ENCODE measurements at regions not wholly inside any gene's neighbourhood (a gene's known extent, or its start where the extent isn't known, plus 50 kb on each side); places are given as distances from the start of the nearest gene placed in this dataset.

GRCh38 chr2:21281791-21282514 lies 158.2 kb downstream of the TDRD15 start:
- DNase-seq (ENCODE audit: low read depth in 2 of 2) = no peak
- TF ChIP-seq EZH2 (IDR thresholded peaks at IDR 0.05; ENCODE audit: low read length, missing control alignments) = no peak
- TF ChIP-seq CTCF (conservative IDR thresholded peaks at IDR 0.05 in 1 of 2, IDR thresholded peaks at IDR 0.05 in 1 of 2; ENCODE audit: low read depth in 1 of 2, low read length in 2 of 2) = no peak
- Histone ChIP-seq H3K9ac (ENCODE audit: insufficient read depth, low read length) (no peak overlapping the region), H3K9me3 (ENCODE audit: control insufficient read depth, insufficient read depth, low read depth, low read length) (no peaks in the 10 kb centered on the region), H3K36me3 (ENCODE audit: control insufficient read depth, insufficient read depth, low read length) (no peaks in the 10 kb centered on the region), H3K4me3 (replicated peaks in 1 of 4; ENCODE audit: control extremely low read depth in 1 of 4, insufficient read depth in 1 of 4, low read depth in 3 of 4, low read length in 4 of 4) (no peak overlapping the region), H3K27ac (ENCODE audit: insufficient read depth, low read length) (no peak overlapping the region), H4K20me1 (ENCODE audit: control insufficient read depth, extremely low read depth, insufficient read depth, low read length) (no peaks in the 10 kb centered on the region), H3K27me3 (ENCODE audit: control insufficient read depth, insufficient read depth, low read length) (no peaks in the 10 kb centered on the region), H3K4me1 (ENCODE audit: control insufficient read depth, extremely low read depth, insufficient read depth, low read length) (no peaks in the 10 kb centered on the region), H3K4me2 (ENCODE audit: extremely low read depth, insufficient read depth, low read length) (no peak overlapping the region), H2AFZ (ENCODE audit: low read length) (no peak overlapping the region), H3K79me2 (ENCODE audit: control insufficient read depth, insufficient read depth, low read length) (no peaks in the 10 kb centered on the region)

- H3K4me1 ChIP-seq (ENCODE audit: control insufficient read depth, extremely low read depth, insufficient read depth, low read length) = no peaks in the 10 kb centered on the region
- H3K27ac ChIP-seq (ENCODE audit: insufficient read depth, low read length) = no peak overlapping the region
- no peaks in the 10 kb centered on the region for H4K20me1 ChIP-seq (ENCODE audit: control insufficient read depth, extremely low read depth, insufficient read depth, low read length)
- no peak for DNase-seq (ENCODE audit: low read depth in 2 of 2)
- no peak overlapping the region for H3K9ac ChIP-seq (ENCODE audit: insufficient read depth, low read length)
- no peak overlapping the region for H3K4me2 ChIP-seq (ENCODE audit: extremely low read depth, insufficient read depth, low read length)
- no peaks in the 10 kb centered on the region for H3K79me2 ChIP-seq (ENCODE audit: control insufficient read depth, insufficient read depth, low read length)
- H3K27me3 ChIP-seq (ENCODE audit: control insufficient read depth, insufficient read depth, low read length) = no peaks in the 10 kb centered on the region
- H3K36me3 ChIP-seq (ENCODE audit: control insufficient read depth, insufficient read depth, low read length) = no peaks in the 10 kb centered on the region
- no peak overlapping the region for H3K4me3 ChIP-seq (replicated peaks in 1 of 4; ENCODE audit: control extremely low read depth in 1 of 4, insufficient read depth in 1 of 4, low read depth in 3 of 4, low read length in 4 of 4)
- H3K9me3 ChIP-seq (ENCODE audit: control insufficient read depth, insufficient read depth, low read depth, low read length) = no peaks in the 10 kb centered on the region
- no peak for TF ChIP-seq CTCF (conservative IDR thresholded peaks at IDR 0.05 in 1 of 2, IDR thresholded peaks at IDR 0.05 in 1 of 2; ENCODE audit: low read depth in 1 of 2, low read length in 2 of 2)
- no peak for TF ChIP-seq EZH2 (IDR thresholded peaks at IDR 0.05; ENCODE audit: low read length, missing control alignments)
- no peak overlapping the region for H2AFZ ChIP-seq (ENCODE audit: low read length)
These were observed 158.7 kb downstream of the TDRD15 start for GRCh38 chr2:21282515-21282898.

GRCh38 chr2:21288299-21288698 lies 164.5 kb downstream of the TDRD15 start:
- Histone ChIP-seq H3K79me2 (ENCODE audit: control insufficient read depth, insufficient read depth, low read length) (no peaks in the 10 kb centered on the region), H3K4me1 (ENCODE audit: control insufficient read depth, extremely low read depth, insufficient read depth, low read length) (no peaks in the 10 kb centered on the region), H3K27me3 (ENCODE audit: control insufficient read depth, insufficient read depth, low read length) (no peaks in the 10 kb centered on the region), H3K27ac (ENCODE audit: insufficient read depth, low read length) (no peak overlapping the region), H3K9me3 (ENCODE audit: control insufficient read depth, insufficient read depth, low read depth, low read length) (no peaks in the 10 kb centered on the region), H3K4me3 (replicated peaks in 1 of 4; ENCODE audit: control extremely low read depth in 1 of 4, insufficient read depth in 1 of 4, low read depth in 3 of 4, low read length in 4 of 4) (no peak overlapping the region), H3K4me2 (ENCODE audit: extremely low read depth, insufficient read depth, low read length) (no peak overlapping the region), H4K20me1 (ENCODE audit: control insufficient read depth, extremely low read depth, insufficient read depth, low read length) (no peaks in the 10 kb centered on the region), H3K36me3 (ENCODE audit: control insufficient read depth, insufficient read depth, low read length) (no peaks in the 10 kb centered on the region), H3K9ac (ENCODE audit: insufficient read depth, low read length) (no peak overlapping the region), H2AFZ (ENCODE audit: low read length) (no peak overlapping the region)
- TF ChIP-seq EZH2 (IDR thresholded peaks at IDR 0.05; ENCODE audit: low read length, missing control alignments) = no peak
- TF ChIP-seq CTCF (conservative IDR thresholded peaks at IDR 0.05 in 1 of 2, IDR thresholded peaks at IDR 0.05 in 1 of 2; ENCODE audit: low read depth in 1 of 2, low read length in 2 of 2) = no peak
- DNase-seq (ENCODE audit: low read depth in 2 of 2) = no peak
